Right cardiac atrium (tissue), 5 donors: ENCODE measurements at regions not wholly inside any gene's neighbourhood (a gene's known extent, or its start where the extent isn't known, plus 50 kb on each side); places are given as distances from the start of the nearest gene placed in this dataset.
A peak's percentile ranks its signal among the peaks of the same experiment; 100 is the strongest.

ENCODE experiments used
- ATAC-seq, 2 donors: fragments of 200-7000 bp; cut with Tn5 transposase; one replicate each; pipeline versions ENCODE4 v1.8.0 to v1.9.1; 2020; ENCODE audit warnings: moderate library complexity in 2 of 2, mild to moderate bottlenecking in 1 of 2
- DNase-seq, 3 donors: peaks; one replicate each; pipeline ENCODE4 v3.0.0-alpha.2; 2020
- H3K27ac ChIP-seq: one replicate; pipeline ENCODE4 v1.5.1; 2013; ENCODE audit warnings: mild to moderate bottlenecking, low read length, control low read depth, moderate library complexity
- H3K27me3 ChIP-seq: one replicate; pipeline ENCODE4 v1.6.1; 2013; ENCODE audit not compliant: control insufficient read depth, insufficient read depth
- H3K4me1 ChIP-seq: one replicate; pipeline ENCODE4 v1.6.1; 2013; ENCODE audit warnings: low read length; ENCODE audit not compliant: control insufficient read depth, insufficient read depth
- H3K4me3 ChIP-seq: one replicate; pipeline ENCODE4 v1.5.1; 2013; ENCODE audit warnings: low read length, control low read depth
- H3K9me3 ChIP-seq: one replicate; pipeline ENCODE4 v1.6.1; 2013; ENCODE audit warnings: low read length; ENCODE audit not compliant: control insufficient read depth
- WGBS: extraction: QIAGEN DNeasy Blood & Tissue Kit; methylation state at CpG from one replicate; pipeline ENCODE4 v1.1.7; 2013; 5-methylcytosine and 5-hydroxymethylcytosine counted together
- intact Hi-C, 4 donors: fragments of 100-400 bp; cut with DNase I; formaldehyde crosslinking; loops; one replicate each; pipeline versions ENCODE4 v1.11.0 to v1.14.0; 2022 to 2023
- donor health status: healthy with polysubstance abuse.
- donor health status: DM: no; HTN: yes; CAD: no.
- donor health status: DM: no; HTN: no; CAD: no.
- donor health status: DM: no; HTN: yes; CAD: no; lungs with severe emphysema.
- donor health status: DM: yes; HTN: yes; CAD: no.

DNA sequence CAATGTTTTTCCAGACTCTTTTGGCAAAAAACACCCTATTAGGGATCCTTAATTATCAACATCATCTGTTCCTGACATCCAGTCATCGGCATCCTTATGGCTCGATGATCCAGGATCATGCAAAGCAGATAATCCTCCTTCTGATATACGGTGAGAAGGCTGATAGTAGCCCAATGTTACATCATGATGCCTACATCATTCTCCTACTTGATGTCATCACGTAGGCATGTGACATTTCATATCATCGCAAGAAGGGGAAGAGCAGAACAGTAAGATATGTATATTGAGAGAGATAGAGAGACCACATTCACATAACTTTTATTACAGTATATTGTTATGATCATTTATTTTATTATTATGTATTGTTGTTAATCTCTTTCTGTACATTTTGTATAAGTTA lies 168.6 kb downstream of the ADAMTS15 start:
- no peak overlapping the region for H3K4me3 ChIP-seq
- ATAC-seq (no peak), DNase-seq (no peak)
- 82% methylated on average over 5 of the region's 5 CpGs for WGBS
- peaks cover 3% of the 10 kb centered on the region for H3K4me1 ChIP-seq
- intact Hi-C loops, result no loop called here
- H3K27ac ChIP-seq, result no peak overlapping the region
- H3K27me3 ChIP-seq, result no peaks in the 10 kb centered on the region
- H3K9me3 ChIP-seq, result no peaks in the 10 kb centered on the region

- no peak overlapping the region for H3K4me3 ChIP-seq
- peaks cover 7% of the 10 kb centered on the region for H3K4me1 ChIP-seq
- no peaks in the 10 kb centered on the region for H3K27me3 ChIP-seq
- DNase-seq (no peak), ATAC-seq (no peak)
- intact Hi-C loops, result no loop called here
- 89% methylated on average over 4 of the region's 4 CpGs for whole genome bisulfite sequencing
- no peak overlapping the region for H3K27ac ChIP-seq
- no peaks in the 10 kb centered on the region for H3K9me3 ChIP-seq
Measured at GRCh38 chr11:130620548-130620947, 172.1 kb downstream of the ADAMTS15 start.

- Histone ChIP-seq H3K4me3 (no peak overlapping the region), H3K27me3 (no peaks in the 10 kb centered on the region), H3K4me1 (peaks cover 7% of the 10 kb centered on the region), H3K9me3 (no peaks in the 10 kb centered on the region), H3K27ac (no peak overlapping the region)
- WGBS, result 90% methylated on average over 5 of the region's 5 CpGs
- no peak for ATAC-seq
- no peak for DNase-seq
- intact Hi-C loops, result no loop called here
Measured at GRCh38 chr11:130622141-130622542, 173.7 kb downstream of the ADAMTS15 start.

DNA sequence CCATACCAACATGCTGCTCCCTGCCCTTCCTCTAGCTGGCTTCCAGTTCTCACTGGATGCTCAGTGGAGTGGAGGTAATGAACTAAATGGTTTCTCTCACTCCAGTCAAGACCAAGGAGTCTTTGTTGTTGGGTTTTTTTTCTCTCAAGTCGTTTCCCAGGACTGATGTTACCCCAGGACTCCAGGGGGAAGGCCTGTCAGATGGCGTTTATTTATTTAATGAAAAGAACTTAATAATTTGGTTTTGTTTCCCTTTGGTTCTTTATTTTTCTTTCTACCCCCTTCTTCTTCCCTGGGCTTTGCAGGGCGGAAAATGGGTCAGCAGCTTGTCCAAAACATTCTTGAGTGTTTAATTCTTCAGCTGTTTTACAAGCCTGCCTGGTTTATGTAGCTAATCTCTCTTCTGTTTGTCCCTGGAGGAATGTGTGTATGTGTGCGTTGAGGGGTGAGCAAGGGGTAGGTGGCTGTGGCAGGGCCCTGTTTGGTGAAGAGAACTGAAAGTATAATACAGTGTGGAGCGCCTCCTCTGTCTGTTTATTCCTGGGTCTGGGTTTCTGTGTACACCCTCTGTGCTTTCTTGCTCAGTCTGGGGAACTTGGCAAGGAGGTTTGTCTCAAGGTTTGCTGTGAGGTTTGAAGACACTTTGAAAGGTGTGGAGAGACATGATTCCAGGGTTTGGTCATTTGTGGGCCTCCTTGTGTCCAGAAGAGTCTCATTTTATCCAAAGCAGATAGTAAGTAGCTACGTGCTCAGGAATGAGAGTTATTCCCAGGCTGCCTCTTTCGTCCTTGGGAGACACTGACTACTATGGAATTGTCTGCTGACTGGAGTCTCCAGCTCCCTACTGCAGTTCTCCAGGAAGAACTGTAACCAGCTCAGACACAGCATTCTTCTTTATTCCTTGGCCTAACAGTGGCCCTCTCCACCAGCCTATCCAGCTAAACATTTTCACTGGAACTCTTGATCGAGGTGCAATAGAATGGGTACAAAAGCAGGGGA lies 175.5 kb downstream of the ADAMTS15 start:
- DNase-seq, result peak in 1 of 3 donors; percentile 55
- Histone ChIP-seq H3K4me3 (no peak overlapping the region), H3K4me1 (peaks cover 9% of the 10 kb centered on the region), H3K27ac (peak overlapping the region; percentile 53), H3K27me3 (no peaks in the 10 kb centered on the region), H3K9me3 (no peaks in the 10 kb centered on the region)
- 52% methylated on average over 8 of the region's 8 CpGs for WGBS
- peak; percentile 79 to 84 for ATAC-seq
- intact Hi-C loops, result no loop called here

- H3K27me3 ChIP-seq, result no peaks in the 10 kb centered on the region
- intact Hi-C loops, result no loop called here
- 89% methylated on average over 11 of the region's 11 CpGs for WGBS
- no peak for DNase-seq
- no peaks in the 10 kb centered on the region for H3K9me3 ChIP-seq
- H3K4me3 ChIP-seq, result no peak overlapping the region
- H3K4me1 ChIP-seq, result peaks cover 11% of the 10 kb centered on the region
- no peak overlapping the region for H3K27ac ChIP-seq
- no peak for ATAC-seq
Measured at GRCh38 chr11:130624971-130625544, 176.6 kb downstream of the ADAMTS15 start.

- no peaks in the 10 kb centered on the region for H3K9me3 ChIP-seq
- ATAC-seq (no peak), DNase-seq (no peak)
- H3K4me1 ChIP-seq, result peaks cover 11% of the 10 kb centered on the region
- WGBS, result 83% methylated on average over 15 of the region's 15 CpGs
- intact Hi-C loops, result no loop called here
- no peak overlapping the region for H3K4me3 ChIP-seq
- no peak overlapping the region for H3K27ac ChIP-seq
- H3K27me3 ChIP-seq, result no peaks in the 10 kb centered on the region
Measured at GRCh38 chr11:130625578-130626306, 177.3 kb downstream of the ADAMTS15 start.

DNA sequence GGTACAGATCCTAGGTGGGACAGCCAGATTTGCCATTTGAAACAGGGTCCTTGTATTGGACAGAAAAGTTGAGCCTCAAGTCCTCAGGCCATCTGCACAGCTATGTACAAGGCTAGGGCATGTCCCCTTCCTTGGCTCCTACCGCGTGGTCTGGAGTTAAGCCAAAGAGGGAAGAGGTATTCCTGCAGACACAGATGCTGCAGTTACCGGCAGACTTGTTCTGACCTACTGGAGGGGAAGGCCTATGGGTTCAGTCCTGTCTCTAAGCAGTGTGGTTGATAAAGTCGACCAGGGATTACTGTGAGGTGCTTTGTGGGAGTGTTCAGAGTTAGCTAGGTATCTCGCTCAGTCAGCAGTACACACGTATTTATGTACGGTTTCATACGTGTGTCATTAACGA lies 180.6 kb downstream of the ADAMTS15 start:
- Histone ChIP-seq H3K4me1 (peaks cover 6% of the 10 kb centered on the region), H3K9me3 (no peaks in the 10 kb centered on the region), H3K27me3 (no peaks in the 10 kb centered on the region), H3K4me3 (no peak overlapping the region), H3K27ac (no peak overlapping the region)
- 62% methylated on average over 9 of the region's 9 CpGs for WGBS
- intact Hi-C loops, result no loop called here
- peak in 1 of 2 donors; percentile 28 for ATAC-seq
- DNase-seq, result no peak

DNA sequence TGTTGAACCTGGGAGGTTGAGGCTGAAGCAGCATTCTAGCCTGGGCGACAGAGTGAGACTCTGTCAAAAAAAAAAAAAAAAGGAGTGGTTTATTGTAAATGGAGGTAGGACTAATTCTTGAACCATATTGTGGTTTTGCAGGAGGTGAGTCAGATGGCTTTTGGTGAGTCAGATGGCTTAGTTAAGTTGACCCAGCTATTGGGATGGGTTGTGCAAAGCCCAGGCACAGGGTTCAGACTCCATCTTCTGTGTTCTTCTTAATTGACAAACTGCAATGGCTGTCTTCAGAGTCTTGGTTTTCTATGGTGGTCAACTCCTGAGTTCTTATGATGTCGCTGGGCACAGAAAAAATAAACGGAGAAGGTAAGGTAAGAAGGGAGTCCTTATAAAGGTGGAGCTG lies 182.7 kb downstream of the ADAMTS15 start:
- DNase-seq (no peak), ATAC-seq (no peak)
- 93% methylated on average over 3 of the region's 3 CpGs for WGBS
- no peak overlapping the region for H3K27ac ChIP-seq
- H3K4me1 ChIP-seq, result peaks cover 4% of the 10 kb centered on the region
- no peaks in the 10 kb centered on the region for H3K9me3 ChIP-seq
- intact Hi-C loops, result no loop called here
- H3K4me3 ChIP-seq, result no peak overlapping the region
- no peaks in the 10 kb centered on the region for H3K27me3 ChIP-seq

DNA sequence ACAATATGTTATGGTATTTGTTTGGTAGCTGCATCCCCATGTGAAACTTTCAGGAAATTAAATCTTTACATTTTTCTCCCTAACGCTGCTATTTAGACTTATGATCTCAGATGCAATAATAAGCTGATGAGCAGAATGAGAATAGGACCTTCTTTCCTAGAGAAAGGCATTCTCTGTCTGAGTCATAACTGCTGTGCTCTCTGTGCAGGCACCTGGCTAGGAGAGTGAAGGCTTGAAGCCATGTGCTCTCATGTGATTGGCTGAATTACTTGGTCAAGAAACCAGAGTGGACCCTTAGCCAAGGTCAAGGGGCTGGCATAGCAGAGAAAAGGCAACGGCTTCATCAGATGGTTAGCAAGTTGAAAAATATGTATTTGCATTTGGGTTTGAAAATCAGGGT lies 185.0 kb downstream of the ADAMTS15 start:
- no peak overlapping the region for H3K27ac ChIP-seq
- DNase-seq, result no peak
- ATAC-seq, result no peak
- intact Hi-C loops, result no loop called here
- 78% methylated on average over 2 of the region's 2 CpGs for WGBS
- peaks cover 4% of the 10 kb centered on the region for H3K4me1 ChIP-seq
- no peaks in the 10 kb centered on the region for H3K27me3 ChIP-seq
- H3K4me3 ChIP-seq, result no peak overlapping the region
- no peaks in the 10 kb centered on the region for H3K9me3 ChIP-seq

GRCh38 chr11:130634186-130634585 lies 185.7 kb downstream of the ADAMTS15 start:
- H3K9me3 ChIP-seq, result no peaks in the 10 kb centered on the region
- WGBS, result 95% methylated on average over 4 of the region's 4 CpGs
- H3K4me1 ChIP-seq, result peaks cover under 1% of the 10 kb centered on the region
- DNase-seq (no peak), ATAC-seq (no peak)
- H3K27me3 ChIP-seq, result no peaks in the 10 kb centered on the region
- no peak overlapping the region for H3K4me3 ChIP-seq
- no peak overlapping the region for H3K27ac ChIP-seq
- intact Hi-C loops, result no loop called here

- no peaks in the 10 kb centered on the region for H3K4me1 ChIP-seq
- no peaks in the 10 kb centered on the region for H3K9me3 ChIP-seq
- DNase-seq (peak; percentile 47 to 75 (median 68)), ATAC-seq (peak; percentile 78 to 80)
- H3K27me3 ChIP-seq, result no peaks in the 10 kb centered on the region
- H3K27ac ChIP-seq, result no peak overlapping the region
- intact Hi-C loops, result no loop called here
- 52% methylated on average over 11 of the region's 11 CpGs for WGBS
- H3K4me3 ChIP-seq, result no peak overlapping the region
Measured at GRCh38 chr11:130634961-130635473, 186.6 kb downstream of the ADAMTS15 start.
